ENCODE measurements at regions not wholly inside any gene's neighbourhood (a gene's known extent, or its start where the extent isn't known, plus 50 kb on each side); places are given as distances from the start of the nearest gene placed in this dataset.

- no peak for TF ChIP-seq POLR2A (IDR thresholded peaks at IDR 0.05)
- TF ChIP-seq, protein P1, sequence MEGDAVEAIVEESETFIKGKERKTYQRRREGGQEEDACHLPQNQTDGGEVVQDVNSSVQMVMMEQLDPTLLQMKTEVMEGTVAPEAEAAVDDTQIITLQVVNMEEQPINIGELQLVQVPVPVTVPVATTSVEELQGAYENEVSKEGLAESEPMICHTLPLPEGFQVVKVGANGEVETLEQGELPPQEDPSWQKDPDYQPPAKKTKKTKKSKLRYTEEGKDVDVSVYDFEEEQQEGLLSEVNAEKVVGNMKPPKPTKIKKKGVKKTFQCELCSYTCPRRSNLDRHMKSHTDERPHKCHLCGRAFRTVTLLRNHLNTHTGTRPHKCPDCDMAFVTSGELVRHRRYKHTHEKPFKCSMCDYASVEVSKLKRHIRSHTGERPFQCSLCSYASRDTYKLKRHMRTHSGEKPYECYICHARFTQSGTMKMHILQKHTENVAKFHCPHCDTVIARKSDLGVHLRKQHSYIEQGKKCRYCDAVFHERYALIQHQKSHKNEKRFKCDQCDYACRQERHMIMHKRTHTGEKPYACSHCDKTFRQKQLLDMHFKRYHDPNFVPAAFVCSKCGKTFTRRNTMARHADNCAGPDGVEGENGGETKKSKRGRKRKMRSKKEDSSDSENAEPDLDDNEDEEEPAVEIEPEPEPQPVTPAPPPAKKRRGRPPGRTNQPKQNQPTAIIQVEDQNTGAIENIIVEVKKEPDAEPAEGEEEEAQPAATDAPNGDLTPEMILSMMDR (IDR thresholded peaks at IDR 0.05) = no peak
These were observed 167.0 kb downstream of the TSEN15 start for GRCh38 chr1:184218458-184219075.

Measured in testis (tissue), 2 donors.